ENCODE measurements at regions not wholly inside any gene's neighbourhood (a gene's known extent, or its start where the extent isn't known, plus 50 kb on each side); places are given as distances from the start of the nearest gene placed in this dataset.

- Histone ChIP-seq H3K4me1 (ENCODE audit: insufficient read depth, poor library complexity, severe bottlenecking) (no peaks in the 10 kb centered on the region), H3K9me3 (ENCODE audit: severe bottlenecking) (no peaks in the 10 kb centered on the region), H3K27ac (ENCODE audit: poor library complexity, severe bottlenecking) (no peak overlapping the region), H3K36me3 (ENCODE audit: low read depth) (no peaks in the 10 kb centered on the region), H3K4me3 (ENCODE audit: severe bottlenecking) (no peak overlapping the region), H3K27me3 (ENCODE audit: insufficient read depth, poor library complexity, severe bottlenecking) (no peaks in the 10 kb centered on the region)
- DNase-seq (ENCODE audit: low spot score), result no peak
- no peak for TF ChIP-seq CTCF (IDR thresholded peaks at IDR 0.05; ENCODE audit: poor library complexity, severe bottlenecking)
- no peak for ATAC-seq (ENCODE audit: low read depth)
Measured at GRCh38 chr18:22608847-22609246, 191.1 kb upstream of the CTAGE1 start.

- no peak for DNase-seq (ENCODE audit: low spot score)
- no peak overlapping the region for H3K27ac ChIP-seq (ENCODE audit: poor library complexity, severe bottlenecking)
- no peaks in the 10 kb centered on the region for H3K4me1 ChIP-seq (ENCODE audit: insufficient read depth, poor library complexity, severe bottlenecking)
- H3K27me3 ChIP-seq (ENCODE audit: insufficient read depth, poor library complexity, severe bottlenecking), result no peaks in the 10 kb centered on the region
- no peak for ATAC-seq (ENCODE audit: low read depth)
- no peak overlapping the region for H3K4me3 ChIP-seq (ENCODE audit: severe bottlenecking)
- H3K36me3 ChIP-seq (ENCODE audit: low read depth), result no peaks in the 10 kb centered on the region
- TF ChIP-seq CTCF (IDR thresholded peaks at IDR 0.05; ENCODE audit: poor library complexity, severe bottlenecking), result no peak
- H3K9me3 ChIP-seq (ENCODE audit: severe bottlenecking), result no peaks in the 10 kb centered on the region
Measured at GRCh38 chr18:22609642-22610041, 191.9 kb upstream of the CTAGE1 start.

- no peak for DNase-seq (ENCODE audit: low spot score)
- H3K9me3 ChIP-seq (ENCODE audit: severe bottlenecking), result no peaks in the 10 kb centered on the region
- no peaks in the 10 kb centered on the region for H3K4me1 ChIP-seq (ENCODE audit: insufficient read depth, poor library complexity, severe bottlenecking)
- no peaks in the 10 kb centered on the region for H3K27me3 ChIP-seq (ENCODE audit: insufficient read depth, poor library complexity, severe bottlenecking)
- no peak overlapping the region for H3K4me3 ChIP-seq (ENCODE audit: severe bottlenecking)
- no peak for TF ChIP-seq CTCF (IDR thresholded peaks at IDR 0.05; ENCODE audit: poor library complexity, severe bottlenecking)
- no peak overlapping the region for H3K27ac ChIP-seq (ENCODE audit: poor library complexity, severe bottlenecking)
- no peak for ATAC-seq (ENCODE audit: low read depth)
- H3K36me3 ChIP-seq (ENCODE audit: low read depth), result no peaks in the 10 kb centered on the region
Measured at GRCh38 chr18:22613058-22613690, 195.5 kb upstream of the CTAGE1 start.

GRCh38 chr18:22613788-22614187 is 196.1 kb upstream of the CTAGE1 start:
- no peak overlapping the region for H3K27ac ChIP-seq (ENCODE audit: poor library complexity, severe bottlenecking)
- TF ChIP-seq CTCF (IDR thresholded peaks at IDR 0.05; ENCODE audit: poor library complexity, severe bottlenecking), result no peak
- no peaks in the 10 kb centered on the region for H3K4me1 ChIP-seq (ENCODE audit: insufficient read depth, poor library complexity, severe bottlenecking)
- no peak for DNase-seq (ENCODE audit: low spot score)
- ATAC-seq (ENCODE audit: low read depth), result 0 out of 3 replicates have a peak, but pooled peaks have one; percentile 41
- H3K9me3 ChIP-seq (ENCODE audit: severe bottlenecking), result no peaks in the 10 kb centered on the region
- H3K4me3 ChIP-seq (ENCODE audit: severe bottlenecking), result no peak overlapping the region
- no peaks in the 10 kb centered on the region for H3K27me3 ChIP-seq (ENCODE audit: insufficient read depth, poor library complexity, severe bottlenecking)
- no peaks in the 10 kb centered on the region for H3K36me3 ChIP-seq (ENCODE audit: low read depth)

GRCh38 chr18:22623513-22623912 is 205.8 kb upstream of the CTAGE1 start:
- no peak for ATAC-seq (ENCODE audit: low read depth)
- no peak for TF ChIP-seq CTCF (IDR thresholded peaks at IDR 0.05; ENCODE audit: poor library complexity, severe bottlenecking)
- Histone ChIP-seq H3K4me3 (ENCODE audit: severe bottlenecking) (no peak overlapping the region), H3K27me3 (ENCODE audit: insufficient read depth, poor library complexity, severe bottlenecking) (no peaks in the 10 kb centered on the region), H3K27ac (ENCODE audit: poor library complexity, severe bottlenecking) (no peak overlapping the region), H3K4me1 (ENCODE audit: insufficient read depth, poor library complexity, severe bottlenecking) (no peaks in the 10 kb centered on the region), H3K9me3 (ENCODE audit: severe bottlenecking) (no peaks in the 10 kb centered on the region), H3K36me3 (ENCODE audit: low read depth) (no peaks in the 10 kb centered on the region)
- no peak for DNase-seq (ENCODE audit: low spot score)
